GM12878 (cell line): ENCODE measurements at regions not wholly inside any gene's neighbourhood (a gene's known extent, or its start where the extent isn't known, plus 50 kb on each side); places are given as distances from the start of the nearest gene placed in this dataset.

ENCODE experiments used
- BMI1 ChIP-seq: fragments of 450-650 bp; IDR thresholded peaks from 2 replicates; pipeline ENCODE4 v1.6.1; 2016; ENCODE audit warnings: mild to moderate bottlenecking, moderate library complexity, borderline replicate concordance
- POLR2AphosphoS5 ChIP-seq: IDR thresholded peaks from 2 replicates; pipeline ENCODE4 v1.6.1; 2011; ENCODE audit warnings: mild to moderate bottlenecking, low read length, inconsistent platforms
- SP1 ChIP-seq: IDR thresholded peaks from one replicate; pipeline ENCODE4 v1.6.1; 2011; ENCODE audit warnings: low read depth, low read length
- TBL1XR1 ChIP-seq: IDR thresholded peaks from 2 replicates; pipeline ENCODE4 v1.6.1; 2012; ENCODE audit warnings: low read depth, low read length, improper control_type of control experiment

GRCh38 chr1:230490436-230490835 is 64.3 kb upstream of the PGBD5 start:
- TF ChIP-seq BMI1 (no peak), TBL1XR1 (no peak), SP1 (no peak), POLR2AphosphoS5 (no peak)
